NCI-H82 (cell line): ENCODE measurements at regions not wholly inside any gene's neighbourhood (a gene's known extent, or its start where the extent isn't known, plus 50 kb on each side); places are given as distances from the start of the nearest gene placed in this dataset.

Experiments used
- DNase-seq: peaks from one replicate; lab custom pipeline; 2025; lab: John Stamatoyannopoulos, UW

GRCh38 chr15:62985768-62986167 lies 56.8 kb upstream of the TPM1 start:
- no peak for DNase-seq

DNA sequence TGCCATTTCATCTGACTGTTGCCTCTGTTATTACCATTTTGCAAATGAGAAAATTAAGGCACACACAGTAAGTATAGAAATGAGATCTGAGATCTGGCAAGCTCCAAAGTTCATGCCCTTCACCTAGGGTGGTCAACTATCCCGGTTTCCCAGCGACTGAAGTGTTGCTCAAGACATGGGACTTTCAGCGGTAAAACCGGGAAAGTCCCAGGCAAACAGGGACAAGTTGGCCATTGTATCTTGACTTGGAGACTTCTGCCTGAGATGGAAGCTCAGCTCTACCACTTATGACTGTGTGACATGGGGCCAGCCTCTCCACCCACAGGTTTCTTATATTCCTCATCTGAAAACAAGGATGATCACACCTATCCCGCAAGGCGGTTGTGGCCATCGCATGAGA lies 55.6 kb upstream of the TPM1 start:
- DNase-seq: no peak

DNA sequence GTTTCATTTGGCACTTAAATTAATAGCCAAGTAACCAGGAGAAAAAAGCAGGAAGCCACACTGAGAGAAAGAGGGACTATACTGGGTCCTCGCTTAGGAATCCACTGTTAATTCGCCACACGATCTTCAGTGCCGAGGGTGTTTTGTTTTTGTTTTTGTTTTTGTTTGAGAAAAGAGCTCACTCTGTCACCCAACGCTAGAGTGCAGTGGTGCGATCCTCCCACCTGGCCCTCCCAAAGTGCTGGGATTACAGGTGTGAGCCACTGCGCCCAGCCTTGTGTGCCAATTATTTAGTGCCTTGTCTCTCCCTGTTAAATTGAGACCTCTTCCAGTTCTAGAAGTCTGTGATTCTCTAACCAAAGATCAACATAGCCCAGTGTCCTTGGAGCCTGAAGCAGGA lies 53.8 kb upstream of the TPM1 start:
- DNase-seq: no peak

- DNase-seq: no peak
Measured at GRCh38 chr15:62989366-62990055, 53.0 kb upstream of the TPM1 start.

DNA sequence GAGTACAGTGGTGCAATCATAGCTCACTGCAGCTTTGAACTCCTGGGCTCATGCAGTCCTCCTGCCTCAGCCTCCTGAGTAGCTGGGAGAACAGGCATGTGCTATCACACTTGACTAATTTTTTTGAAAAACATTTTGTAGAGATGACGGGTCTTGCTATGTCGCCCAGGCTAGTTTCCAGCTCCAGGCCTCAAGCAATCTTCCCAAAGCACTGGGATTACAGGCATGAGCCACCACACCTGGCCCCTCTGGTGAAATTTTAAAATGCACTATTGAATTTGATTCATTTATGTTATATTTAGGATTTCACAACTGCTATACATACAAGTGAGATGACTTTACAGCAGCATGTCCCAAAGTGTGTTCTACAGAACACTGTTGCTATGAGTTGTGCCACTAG lies 50.8 kb upstream of the TPM1 start:
- DNase-seq: no peak

DNA sequence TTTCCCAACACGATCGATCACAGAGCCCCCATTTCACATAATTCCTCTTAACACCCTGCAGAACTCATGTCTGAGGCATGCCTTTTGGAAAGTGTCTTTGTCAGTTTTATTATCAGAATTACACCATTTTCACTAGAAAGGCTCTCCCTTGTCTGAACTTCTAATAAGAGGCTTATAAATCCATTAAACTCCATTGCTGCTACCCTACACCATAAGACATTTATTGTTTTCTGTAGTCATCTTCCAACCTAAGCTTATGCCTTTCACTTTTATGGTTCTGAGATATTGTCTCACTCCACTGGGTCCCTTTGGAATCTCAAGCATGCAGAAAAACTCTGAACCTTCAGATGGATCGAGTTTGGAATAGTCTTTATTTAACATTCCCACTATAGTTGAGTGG lies 50.2 kb upstream of the TPM1 start:
- DNase-seq: no peak
